GM12878 (cell line): ENCODE measurements at regions not wholly inside any gene's neighbourhood (a gene's known extent, or its start where the extent isn't known, plus 50 kb on each side); places are given as distances from the start of the nearest gene placed in this dataset.

Source experiments
- ATAC-seq: fragments of 200-7000 bp; cut with Tn5 transposase; 3 replicates; pipeline ENCODE4 v1.9.1; 2020; ENCODE audit warnings: mild to moderate bottlenecking, moderate library complexity
- BruUV-seq: library from RNA; stranded (reverse); fragments of 400-500 nt; replicated peaks from 2 replicates; lab custom pipeline; 2021; lab: Mats Ljungman, UMichigan
- CTCF ChIA-PET: fragments of 300-600 bp; sonication (Branson Sonifier 250); formaldehyde crosslinking; extraction: SDS; loops from one replicate; lab custom pipeline; 2021; ENCODE audit warnings: inconsistent platforms; lab: Yijun Ruan, JAX
- POLR2A ChIA-PET: fragments of 350-600 bp; formaldehyde crosslinking; extraction: SDS; loops from one replicate; lab custom pipeline; 2021; ENCODE audit warnings: inconsistent platforms; lab: Charles Lee
- RAD21 ChIA-PET: fragments of 300-600 bp; sonication (Branson Sonifier 250); formaldehyde crosslinking; loops from one replicate; lab custom pipeline; 2023; ENCODE audit warnings: antibody characterized with exemption; ENCODE audit not compliant: unreplicated experiment; lab: Charles Lee
- SMC1A ChIA-PET: fragments of 300-600 bp; sonication (Branson Sonifier 250); formaldehyde crosslinking; loops from one replicate; lab custom pipeline; 2023; ENCODE audit not compliant: unreplicated experiment, uncharacterized antibody; lab: Charles Lee
- DNase-seq: peaks from one replicate; pipeline ENCODE4 v3.0.0-alpha.2; 2011; ENCODE audit warnings: low read depth, low spot score
- FAIRE-seq: peaks from 3 replicates; lab custom pipeline; 2011; peaks lifted over from hg19 to GRCh38; lab: Jason Lieb, UNC
- H2AFZ ChIP-seq: 2 replicates; pipeline ENCODE4 v1.6.0; 2011; ENCODE audit warnings: low read depth, low read length, control low read depth; ENCODE audit not compliant: control insufficient read depth
- H3K27ac ChIP-seq: 2 replicates; pipeline ENCODE4 v1.5.1; 2011; ENCODE audit warnings: control low read depth; ENCODE audit not compliant: control insufficient read depth, insufficient read depth
- H3K27me3 ChIP-seq, 2 experiments: replicated peaks in 1 of 2; 2 replicates each; pipeline versions ENCODE4 v1.6.0 to v1.6.1; 2011; ENCODE audit warnings: low read length in 1 of 2; ENCODE audit not compliant: control insufficient read depth in 2 of 2, insufficient read depth in 2 of 2
- H3K36me3 ChIP-seq, 2 experiments: 2 replicates each; pipeline ENCODE4 v1.5.1; 2011; ENCODE audit warnings: low read length in 1 of 2; ENCODE audit not compliant: control insufficient read depth in 2 of 2, insufficient read depth in 2 of 2
- H3K4me1 ChIP-seq: 2 replicates; pipeline ENCODE4 v1.6.1; 2011; ENCODE audit warnings: mild to moderate bottlenecking, low read length, moderate library complexity, mixed read lengths; ENCODE audit not compliant: control insufficient read depth, insufficient read depth
- H3K4me2 ChIP-seq: 2 replicates; pipeline ENCODE4 v1.6.0; 2011; ENCODE audit warnings: control low read depth; ENCODE audit not compliant: control insufficient read depth, insufficient read depth
- H3K4me3 ChIP-seq: fragments of 200-600 bp; sonication (generic); 2 replicates; pipeline ENCODE4 v1.5.1; 2016
- H3K79me2 ChIP-seq: 2 replicates; pipeline ENCODE4 v1.6.0; 2011; ENCODE audit warnings: low read length; ENCODE audit not compliant: control insufficient read depth, insufficient read depth
- H3K9ac ChIP-seq: 2 replicates; pipeline ENCODE4 v1.8.0; 2011; ENCODE audit warnings: low read length, control low read depth, mixed read lengths; ENCODE audit not compliant: control insufficient read depth, insufficient read depth
- H3K9me3 ChIP-seq: replicated peaks from 3 replicates; pipeline ENCODE4 v1.5.1; 2011; ENCODE audit warnings: mild to moderate bottlenecking, low read length; ENCODE audit not compliant: control insufficient read depth, insufficient read depth
- H4K20me1 ChIP-seq: 2 replicates; pipeline ENCODE4 v1.6.0; 2011; ENCODE audit not compliant: control insufficient read depth, insufficient read depth
- CHD4 ChIP-seq: fragments of 200-600 bp; sonication (generic); IDR thresholded peaks from 2 replicates; pipeline ENCODE4 v1.6.1; 2016; ENCODE audit warnings: mild to moderate bottlenecking
- CREM ChIP-seq: IDR thresholded peaks from 2 replicates; pipeline ENCODE4 v1.6.1; 2014; ENCODE audit warnings: antibody characterized with exemption, low read depth
- FOXM1 ChIP-seq: IDR thresholded peaks from 2 replicates; pipeline ENCODE4 v1.6.1; 2012; ENCODE audit warnings: low read depth, mild to moderate bottlenecking, inconsistent platforms, low read length, moderate library complexity
- HDAC2 ChIP-seq: fragments of 200-600 bp; sonication (generic); IDR thresholded peaks from 2 replicates; pipeline ENCODE4 v1.6.1; 2017
- IKZF2 ChIP-seq, 2 experiments: fragments of 450-650 bp; IDR thresholded peaks; 2 replicates each; pipeline ENCODE4 v1.6.1; 2017; ENCODE audit warnings: mild to moderate bottlenecking in 2 of 2, moderate library complexity in 2 of 2
- MEF2A ChIP-seq: IDR thresholded peaks from 2 replicates; pipeline ENCODE4 v1.6.1; 2011; ENCODE audit warnings: low read depth, mild to moderate bottlenecking, low read length, moderate library complexity; ENCODE audit not compliant: insufficient read depth
- MYC ChIP-seq: IDR thresholded peaks from 2 replicates; pipeline ENCODE4 v1.6.1; 2011; ENCODE audit warnings: mild to moderate bottlenecking, low read length, moderate library complexity, inconsistent platforms; ENCODE audit not compliant: insufficient read depth, insufficient replicate concordance, insufficient read length, severe bottlenecking
- NFYB ChIP-seq: IDR thresholded peaks from 2 replicates; pipeline ENCODE4 v1.6.1; 2011; ENCODE audit warnings: low read depth, mild to moderate bottlenecking, low read length, improper control_type of control experiment, moderate library complexity; ENCODE audit not compliant: insufficient read depth
- NR2F1 ChIP-seq: fragments of 450-650 bp; conservative IDR thresholded peaks from 2 replicates; pipeline ENCODE4 v1.6.1; 2017; ENCODE audit warnings: mild to moderate bottlenecking
- PAX5 ChIP-seq: IDR thresholded peaks from 2 replicates; pipeline ENCODE4 v1.6.1; 2011; ENCODE audit warnings: low read depth, low read length, borderline replicate concordance
- PML ChIP-seq: IDR thresholded peaks from 2 replicates; pipeline ENCODE4 v1.6.1; 2012; ENCODE audit warnings: low read length, inconsistent platforms
- POU2F2 ChIP-seq: IDR thresholded peaks from 3 replicates; pipeline ENCODE4 v1.6.1; 2011; ENCODE audit warnings: low read depth, mild to moderate bottlenecking, low read length, borderline replicate concordance
- RB1 ChIP-seq: fragments of 450-650 bp; formaldehyde crosslinking; IDR thresholded peaks from 2 replicates; pipeline ENCODE4 v1.6.1; 2017; ENCODE audit warnings: mild to moderate bottlenecking, borderline replicate concordance
- RUNX3 ChIP-seq: IDR thresholded peaks from 2 replicates; pipeline ENCODE4 v1.6.1; 2012; ENCODE audit warnings: low read length, inconsistent platforms
- TBL1XR1 ChIP-seq: IDR thresholded peaks from 2 replicates; pipeline ENCODE4 v1.6.1; 2012; ENCODE audit warnings: low read depth, low read length, improper control_type of control experiment
- WRNIP1 ChIP-seq: IDR thresholded peaks from 2 replicates; pipeline ENCODE4 v1.6.1; 2011; ENCODE audit warnings: low read depth, low read length, improper control_type of control experiment, borderline replicate concordance
- ZNF384 ChIP-seq: IDR thresholded peaks from 2 replicates; pipeline ENCODE4 v1.6.1; 2012; ENCODE audit warnings: low read depth, mild to moderate bottlenecking, low read length, improper control_type of control experiment, borderline replicate concordance
- WGBS: methylation state at CpG from one replicate; pipeline ENCODE4 v1.1.6; 2016; ENCODE audit warnings: low lambda C conversion rate; ENCODE audit not compliant: insufficient replicate concordance, insufficient coverage; ENCODE audit errors: missing lambda C conversion rate; 5-methylcytosine and 5-hydroxymethylcytosine counted together
- in situ Hi-C: fragments of 300-500 bp; cut with MboI; formaldehyde crosslinking; loops from 9 replicates; pipeline ENCODE4 v1.14.3; 2018; ENCODE audit warnings: mixed read lengths
- intact Hi-C: fragments of 100-400 bp; cut with micrococcal nuclease; formaldehyde crosslinking; loops from one replicate; pipeline ENCODE4 v1.14.2; 2022; ENCODE audit not compliant: unreplicated experiment
- TF ChIP-seq, protein P1 (sequence below): fragments of 150-350 bp; IDR thresholded peaks from 2 replicates; pipeline ENCODE4 v1.6.1; 2014; ENCODE audit warnings: mild to moderate bottlenecking, low read depth, low read length
- TF ChIP-seq, protein P2 (sequence below): IDR thresholded peaks from 2 replicates; pipeline ENCODE4 v1.6.1; 2012; ENCODE audit warnings: low read depth, low read length, improper control_type of control experiment
- TF ChIP-seq, protein P3 (sequence below): fragments of 450-650 bp; conservative IDR thresholded peaks from 2 replicates; pipeline ENCODE4 v1.6.1; 2017; ENCODE audit warnings: mild to moderate bottlenecking, moderate library complexity

DNA sequence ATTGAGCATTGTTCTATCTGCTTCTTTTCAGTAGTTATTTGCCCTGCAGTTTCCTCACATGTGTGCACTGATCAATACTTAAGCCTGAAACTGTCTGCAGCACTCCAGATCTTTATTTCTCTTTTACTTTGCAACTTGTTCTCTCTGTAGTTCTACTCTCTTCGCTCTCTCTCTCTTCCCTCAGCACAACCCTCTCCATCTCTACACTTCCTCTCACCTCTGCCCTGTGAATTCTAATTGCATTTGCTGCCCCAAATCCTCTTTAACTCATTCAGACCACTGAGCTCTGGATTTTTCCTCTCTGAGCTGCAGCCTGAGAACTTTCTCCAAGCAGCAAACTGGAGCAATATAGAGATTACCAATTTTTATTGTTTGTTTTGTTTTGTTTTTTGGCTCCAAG is 1035.5 kb downstream of the FSCB start:
- DNase-seq, result no peak
- Histone ChIP-seq H3K9me3 (no peaks in the 10 kb centered on the region), H3K9ac (no peak overlapping the region), H3K4me3 (no peak overlapping the region), H2AFZ (no peak overlapping the region), H3K27ac (no peak overlapping the region), H4K20me1 (no peaks in the 10 kb centered on the region), H3K4me1 (no peaks in the 10 kb centered on the region), H3K4me2 (no peak overlapping the region), H3K36me3 (no peaks in the 10 kb centered on the region), H3K79me2 (no peaks in the 10 kb centered on the region)
- RAD21 ChIA-PET, result no interaction called here
- FAIRE-seq, result no peak
- POLR2A ChIA-PET, result no interaction called here
- WGBS, result 25% methylated on average over 1 of the region's 1 CpG
- CTCF ChIA-PET, result no interaction called here
- SMC1A ChIA-PET, result no interaction called here
- intact Hi-C loops (no loop called here), in situ Hi-C loops (no loop called here)
- BruUV-seq, result no TSS peak
- no peak for TF ChIP-seq ZNF384
- no peak for TF ChIP-seq WRNIP1
- no peak for TF ChIP-seq TBL1XR1
- no peak for TF ChIP-seq NR2F1
- TF ChIP-seq RB1, result no peak
- no peak for TF ChIP-seq POU2F2
- TF ChIP-seq FOXM1, result no peak
- no peak for TF ChIP-seq MEF2A
- no peak for TF ChIP-seq MYC
- no peak for TF ChIP-seq HDAC2
- TF ChIP-seq PAX5, result no peak
- no peak for TF ChIP-seq IKZF2 (IDR thresholded peaks at IDR 0.05)
- TF ChIP-seq, protein P1, sequence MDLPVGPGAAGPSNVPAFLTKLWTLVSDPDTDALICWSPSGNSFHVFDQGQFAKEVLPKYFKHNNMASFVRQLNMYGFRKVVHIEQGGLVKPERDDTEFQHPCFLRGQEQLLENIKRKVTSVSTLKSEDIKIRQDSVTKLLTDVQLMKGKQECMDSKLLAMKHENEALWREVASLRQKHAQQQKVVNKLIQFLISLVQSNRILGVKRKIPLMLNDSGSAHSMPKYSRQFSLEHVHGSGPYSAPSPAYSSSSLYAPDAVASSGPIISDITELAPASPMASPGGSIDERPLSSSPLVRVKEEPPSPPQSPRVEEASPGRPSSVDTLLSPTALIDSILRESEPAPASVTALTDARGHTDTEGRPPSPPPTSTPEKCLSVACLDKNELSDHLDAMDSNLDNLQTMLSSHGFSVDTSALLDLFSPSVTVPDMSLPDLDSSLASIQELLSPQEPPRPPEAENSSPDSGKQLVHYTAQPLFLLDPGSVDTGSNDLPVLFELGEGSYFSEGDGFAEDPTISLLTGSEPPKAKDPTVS, result no peak
- no peak for TF ChIP-seq NFYB
- TF ChIP-seq CREM, result no peak
- TF ChIP-seq, protein P2, sequence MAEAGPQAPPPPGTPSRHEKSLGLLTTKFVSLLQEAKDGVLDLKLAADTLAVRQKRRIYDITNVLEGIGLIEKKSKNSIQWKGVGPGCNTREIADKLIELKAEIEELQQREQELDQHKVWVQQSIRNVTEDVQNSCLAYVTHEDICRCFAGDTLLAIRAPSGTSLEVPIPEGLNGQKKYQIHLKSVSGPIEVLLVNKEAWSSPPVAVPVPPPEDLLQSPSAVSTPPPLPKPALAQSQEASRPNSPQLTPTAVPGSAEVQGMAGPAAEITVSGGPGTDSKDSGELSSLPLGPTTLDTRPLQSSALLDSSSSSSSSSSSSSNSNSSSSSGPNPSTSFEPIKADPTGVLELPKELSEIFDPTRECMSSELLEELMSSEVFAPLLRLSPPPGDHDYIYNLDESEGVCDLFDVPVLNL, result no peak
- TF ChIP-seq, protein P3, sequence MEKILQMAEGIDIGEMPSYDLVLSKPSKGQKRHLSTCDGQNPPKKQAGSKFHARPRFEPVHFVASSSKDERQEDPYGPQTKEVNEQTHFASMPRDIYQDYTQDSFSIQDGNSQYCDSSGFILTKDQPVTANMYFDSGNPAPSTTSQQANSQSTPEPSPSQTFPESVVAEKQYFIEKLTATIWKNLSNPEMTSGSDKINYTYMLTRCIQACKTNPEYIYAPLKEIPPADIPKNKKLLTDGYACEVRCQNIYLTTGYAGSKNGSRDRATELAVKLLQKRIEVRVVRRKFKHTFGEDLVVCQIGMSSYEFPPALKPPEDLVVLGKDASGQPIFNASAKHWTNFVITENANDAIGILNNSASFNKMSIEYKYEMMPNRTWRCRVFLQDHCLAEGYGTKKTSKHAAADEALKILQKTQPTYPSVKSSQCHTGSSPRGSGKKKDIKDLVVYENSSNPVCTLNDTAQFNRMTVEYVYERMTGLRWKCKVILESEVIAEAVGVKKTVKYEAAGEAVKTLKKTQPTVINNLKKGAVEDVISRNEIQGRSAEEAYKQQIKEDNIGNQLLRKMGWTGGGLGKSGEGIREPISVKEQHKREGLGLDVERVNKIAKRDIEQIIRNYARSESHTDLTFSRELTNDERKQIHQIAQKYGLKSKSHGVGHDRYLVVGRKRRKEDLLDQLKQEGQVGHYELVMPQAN, result no peak
- no peak for TF ChIP-seq CHD4
- no peak for TF ChIP-seq PML
- TF ChIP-seq RUNX3, result no peak
- TF ChIP-seq, all 136 proteins: peak for 0
- no peaks in the 10 kb centered on the region for H3K27me3 ChIP-seq
- ATAC-seq, result no peak
